Dermis blood vessel endothelial cell (primary cell): ENCODE measurements at regions not wholly inside any gene's neighbourhood (a gene's known extent, or its start where the extent isn't known, plus 50 kb on each side); places are given as distances from the start of the nearest gene placed in this dataset.

Source experiments
- DNase-seq: peaks from one replicate; pipeline ENCODE4 v3.0.0; 2010

- DNase-seq: no peak
Observed at GRCh38 chr1:106620521-106620954, 435.9 kb upstream of the PRMT6 start.

DNA sequence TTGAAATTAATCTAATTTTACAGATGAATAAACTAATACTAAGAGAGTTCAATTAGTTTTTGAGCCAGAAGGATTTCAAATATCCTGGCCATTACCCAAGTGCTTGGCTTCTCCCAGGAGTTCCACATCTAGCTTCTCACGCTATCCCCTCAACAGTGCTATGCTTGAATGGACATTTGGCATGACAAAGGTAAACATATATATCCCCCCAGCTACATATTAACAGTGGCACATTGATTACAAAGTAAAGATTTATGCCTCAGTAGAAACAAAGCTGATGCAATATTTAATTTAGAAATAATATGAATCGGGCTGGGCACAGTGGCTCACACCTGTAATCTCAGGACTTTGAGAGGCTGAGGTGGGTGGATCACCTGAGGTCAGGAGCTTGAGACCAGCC lies 434.6 kb upstream of the PRMT6 start:
- no peak for DNase-seq

GRCh38 chr1:106637566-106637965 lies 418.9 kb upstream of the PRMT6 start:
- no peak for DNase-seq

DNA sequence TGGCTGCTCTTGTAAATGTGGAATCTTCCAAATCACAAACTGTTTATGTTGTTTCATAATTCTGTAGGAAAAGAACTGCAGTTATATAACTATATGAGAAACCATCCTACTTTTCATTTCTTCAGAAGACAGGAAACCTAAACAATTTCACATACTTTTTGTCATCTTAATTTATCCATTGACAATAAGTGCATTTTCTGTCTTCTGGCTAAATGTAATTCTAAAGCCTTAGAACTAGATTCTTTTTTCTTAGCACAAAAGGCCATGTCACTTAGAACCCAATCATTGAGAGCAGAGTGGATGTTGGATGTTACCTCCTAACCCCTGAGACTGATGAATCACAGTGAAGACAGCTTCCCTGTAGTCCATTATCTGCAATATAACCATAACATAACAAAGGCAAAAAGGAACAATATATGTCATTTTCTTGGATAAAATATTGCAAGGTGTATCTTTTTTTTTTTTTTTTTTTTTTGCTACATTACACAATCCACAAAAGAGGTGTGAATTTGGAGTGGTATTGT lies 410.2 kb upstream of the PRMT6 start:
- no peak for DNase-seq

DNA sequence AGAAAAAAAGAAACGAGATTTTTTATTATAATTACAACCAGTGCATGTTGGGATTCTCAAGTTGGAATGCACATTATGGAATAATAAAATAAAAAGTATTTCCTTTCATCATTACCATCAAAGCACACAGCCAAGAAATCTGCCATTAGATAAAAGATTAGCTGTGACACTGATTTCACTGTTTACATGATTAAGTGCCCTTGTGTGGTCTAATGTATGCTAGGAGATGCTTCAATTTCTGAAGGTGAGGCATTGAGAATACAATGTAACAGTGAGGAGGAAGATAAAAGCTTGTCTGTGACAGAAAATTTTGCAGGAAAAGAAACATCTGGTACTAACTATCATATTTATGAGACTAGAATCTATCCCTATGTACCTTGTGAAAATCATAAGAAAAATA lies 409.7 kb upstream of the PRMT6 start:
- DNase-seq: no peak

GRCh38 chr1:106651028-106651762 lies 405.3 kb upstream of the PRMT6 start:
- no peak for DNase-seq

DNA sequence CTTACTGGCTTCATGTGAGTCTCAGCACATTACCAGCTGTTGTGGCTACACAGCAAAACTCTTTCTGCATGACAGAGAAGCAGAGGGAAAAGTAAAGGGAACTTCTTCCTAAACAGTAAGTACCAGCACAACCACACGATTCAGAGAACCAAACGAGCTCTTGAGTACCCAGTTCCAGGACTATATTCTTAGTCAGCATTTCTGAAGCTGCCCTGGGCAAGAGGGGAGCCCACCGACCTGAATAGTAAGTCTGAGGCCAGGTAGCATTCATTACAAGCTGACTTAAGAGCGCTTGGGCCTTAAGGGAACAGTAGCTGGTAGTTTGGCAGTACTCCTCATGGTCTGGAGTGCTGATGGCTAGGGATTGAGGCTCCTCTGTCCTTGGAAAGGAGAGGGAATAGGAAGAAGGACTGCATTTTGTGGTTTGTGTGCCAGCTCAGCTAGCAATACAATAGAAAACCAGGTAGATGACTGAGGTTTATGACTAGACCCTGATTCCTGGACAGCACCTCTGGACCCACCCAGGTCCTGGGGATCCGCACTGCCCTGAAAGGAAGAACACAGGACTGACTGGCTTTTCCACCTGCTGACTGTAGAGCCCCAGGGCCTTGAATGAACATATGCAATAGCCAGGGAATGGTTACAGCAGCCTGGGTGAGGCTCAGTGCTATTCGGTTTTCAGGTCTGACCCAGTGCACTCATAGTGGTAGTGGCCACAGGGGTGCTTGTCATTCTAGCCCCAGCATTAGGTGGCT lies 396.8 kb upstream of the PRMT6 start:
- DNase-seq: no peak

GRCh38 chr1:106675558-106675957 lies 380.9 kb upstream of the PRMT6 start:
- no peak for DNase-seq

GRCh38 chr1:106676021-106676420 lies 380.5 kb upstream of the PRMT6 start:
- DNase-seq: no peak

DNA sequence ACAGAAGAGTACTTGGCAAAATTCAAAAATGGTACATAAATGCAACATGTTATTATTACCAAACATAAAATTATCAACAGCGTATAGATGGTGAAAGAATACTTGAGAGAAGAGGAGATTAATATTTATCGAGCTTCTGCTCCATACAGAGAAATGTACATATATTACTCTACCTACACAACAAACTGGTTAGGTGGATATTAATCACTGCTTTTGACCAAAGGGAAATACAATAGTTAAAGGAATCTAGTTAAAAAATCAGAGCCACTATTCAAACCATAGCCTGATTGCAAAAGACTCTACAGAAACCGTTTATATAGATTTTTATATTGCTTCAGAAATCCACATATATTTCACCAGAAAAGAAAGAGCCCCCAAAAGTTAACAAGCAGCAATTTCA lies 379.3 kb upstream of the PRMT6 start:
- no peak for DNase-seq

- no peak for DNase-seq
Observed at GRCh38 chr1:106677721-106678120, 378.8 kb upstream of the PRMT6 start.

- no peak for DNase-seq
Observed at GRCh38 chr1:106678279-106679050, 378.0 kb upstream of the PRMT6 start.

- no peak for DNase-seq
Observed at GRCh38 chr1:106680216-106680615, 376.3 kb upstream of the PRMT6 start.

GRCh38 chr1:106680776-106681344 lies 375.6 kb upstream of the PRMT6 start:
- no peak for DNase-seq

DNA sequence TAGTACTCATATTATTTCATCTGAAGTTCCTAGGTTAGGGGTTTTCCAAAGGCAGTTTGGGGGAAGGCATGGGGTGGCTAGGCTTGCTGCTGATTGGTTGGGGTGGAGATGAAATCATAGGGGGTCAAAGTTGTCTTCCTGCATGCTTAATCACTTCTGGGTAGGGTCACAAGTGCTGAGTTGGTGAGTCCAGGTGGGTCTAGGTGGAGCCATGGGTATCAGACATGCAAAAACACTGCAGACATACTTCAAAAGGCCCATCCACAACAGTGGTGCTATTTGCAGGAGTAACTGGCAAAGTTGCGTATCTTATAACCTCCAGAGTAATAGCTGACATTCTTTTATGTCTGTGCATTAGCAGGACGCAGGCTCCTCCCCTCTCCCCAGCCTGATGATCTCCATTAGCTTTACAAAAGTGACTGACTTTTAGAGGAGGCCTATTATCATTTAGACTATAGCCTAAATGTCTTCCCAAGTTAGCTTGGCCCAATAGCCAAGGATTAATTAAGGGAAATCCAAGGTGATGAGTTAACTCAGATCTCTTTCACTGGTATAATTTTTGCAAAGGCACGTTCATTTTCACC lies 374.4 kb upstream of the PRMT6 start:
- DNase-seq: no peak

- no peak for DNase-seq
Observed at GRCh38 chr1:106688446-106688845, 368.0 kb upstream of the PRMT6 start.

- no peak for DNase-seq
Observed at GRCh38 chr1:106698660-106699059, 357.8 kb upstream of the PRMT6 start.

GRCh38 chr1:106699433-106699832 lies 357.0 kb upstream of the PRMT6 start:
- no peak for DNase-seq

DNA sequence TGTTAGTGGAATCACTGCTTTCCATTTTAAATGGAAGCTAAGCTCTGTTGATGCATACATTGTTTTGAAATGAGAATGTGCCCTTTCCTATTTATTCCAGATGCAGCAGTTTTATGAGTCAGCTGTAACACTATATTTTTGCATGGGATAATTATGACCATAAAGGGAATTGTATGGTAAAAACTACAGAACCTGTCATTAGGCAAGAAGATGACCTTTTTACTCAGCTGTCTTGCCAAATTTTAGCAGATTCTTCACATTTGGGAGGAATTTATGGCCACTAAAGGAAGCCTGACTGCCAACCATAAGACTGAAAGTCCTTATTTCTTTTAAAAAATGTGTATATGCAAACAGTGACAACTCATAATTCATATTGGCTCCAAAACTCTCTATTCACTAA lies 356.3 kb upstream of the PRMT6 start:
- DNase-seq: no peak

- DNase-seq: no peak
Observed at GRCh38 chr1:106705971-106706370, 350.5 kb upstream of the PRMT6 start.

DNA sequence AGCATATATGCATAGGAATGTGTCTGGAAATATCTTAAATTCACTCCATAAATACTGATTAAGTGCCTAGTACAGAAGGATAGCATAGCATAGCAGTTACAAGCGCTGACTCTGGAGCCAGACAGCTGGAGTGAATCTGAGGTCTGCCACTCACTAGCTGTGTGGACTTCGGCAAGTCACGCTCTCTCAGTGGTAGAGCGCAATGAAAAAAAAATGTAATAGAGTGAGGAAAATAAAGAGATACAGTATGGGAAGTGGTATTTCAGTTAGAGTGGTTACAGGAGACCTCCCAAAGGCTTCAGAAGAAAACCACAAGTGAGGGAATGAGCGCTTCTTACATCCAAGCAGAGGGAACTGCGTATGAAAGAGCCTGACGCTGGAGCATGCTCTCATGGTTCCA lies 338.9 kb upstream of the PRMT6 start:
- DNase-seq: no peak

DNA sequence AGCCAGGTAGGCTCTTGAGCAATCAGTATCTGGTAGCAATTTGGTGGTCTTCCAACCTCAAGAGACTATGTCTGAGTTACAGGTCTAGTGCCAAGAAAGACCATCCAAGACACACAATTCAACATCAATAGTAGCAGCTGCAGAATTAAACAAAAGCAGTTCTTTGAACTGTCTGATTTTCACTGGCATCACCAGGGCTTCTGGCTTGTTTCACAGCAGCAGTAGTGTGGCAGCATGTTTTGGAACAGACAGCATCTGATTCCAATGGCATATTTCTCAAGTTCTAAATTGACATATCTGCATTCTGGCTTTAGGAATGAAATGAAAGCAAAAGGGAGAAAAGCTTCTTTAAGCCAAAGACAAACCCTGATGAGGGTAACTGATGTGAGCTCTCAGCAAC lies 334.7 kb upstream of the PRMT6 start:
- DNase-seq: no peak

DNA sequence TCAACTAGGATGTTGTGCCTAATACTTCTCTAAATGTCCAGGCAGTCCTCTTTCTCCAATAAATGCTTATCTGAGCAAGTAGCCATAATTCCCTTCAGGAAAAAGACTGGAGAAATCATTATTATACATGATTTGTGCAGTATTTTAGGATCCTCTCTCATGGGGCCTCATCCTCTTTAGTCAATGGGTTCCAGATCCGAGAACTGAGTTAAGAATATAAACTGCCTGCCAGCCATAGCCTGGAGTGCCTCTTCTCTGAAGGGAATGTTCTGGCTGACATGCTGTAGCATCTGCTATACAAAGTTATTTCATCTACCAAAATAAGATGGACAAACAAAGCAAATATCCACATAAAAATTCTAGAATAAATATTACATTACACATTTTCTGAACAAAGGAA lies 334.0 kb upstream of the PRMT6 start:
- no peak for DNase-seq
